Neural progenitor cell (in vitro differentiated cells): ENCODE measurements at regions not wholly inside any gene's neighbourhood (a gene's known extent, or its start where the extent isn't known, plus 50 kb on each side); places are given as distances from the start of the nearest gene placed in this dataset.

ENCODE experiments used
- DNase-seq: peaks from one replicate; pipeline ENCODE4 v3.0.0-alpha.2; 2016; ENCODE audit warnings: low spot score
- H2AFZ ChIP-seq: fragments of 200-600 bp; sonication (generic); replicated peaks from 2 replicates; pipeline ENCODE4 v1.6.1; 2016; ENCODE audit warnings: antibody characterized with exemption
- H3F3A ChIP-seq: fragments of 200-600 bp; sonication (generic); 2 replicates; pipeline ENCODE4 v1.6.1; 2016; ENCODE audit warnings: antibody characterized with exemption, low read depth
- H3K27ac ChIP-seq: fragments of 200-600 bp; sonication (generic); 2 replicates; pipeline ENCODE4 v1.5.1; 2016; ENCODE audit warnings: mild to moderate bottlenecking
- H3K27me3 ChIP-seq: fragments of 200-600 bp; sonication (generic); 2 replicates; pipeline ENCODE4 v1.6.1; 2016; ENCODE audit warnings: mild to moderate bottlenecking, moderate library complexity
- H3K36me3 ChIP-seq: fragments of 200-600 bp; sonication (generic); 2 replicates; pipeline ENCODE4 v1.5.1; 2016
- H3K4me1 ChIP-seq: fragments of 200-600 bp; sonication (generic); 2 replicates; pipeline ENCODE4 v1.6.1; 2016; ENCODE audit warnings: mixed run types
- H3K4me2 ChIP-seq: fragments of 200-600 bp; sonication (generic); 2 replicates; pipeline ENCODE4 v1.6.1; 2016
- H3K4me3 ChIP-seq: fragments of 200-600 bp; sonication (generic); 2 replicates; pipeline ENCODE4 v1.5.1; 2016
- H3K79me2 ChIP-seq: fragments of 200-600 bp; sonication (generic); 2 replicates; pipeline ENCODE4 v1.6.1; 2016; ENCODE audit warnings: low read depth
- H3K9ac ChIP-seq: fragments of 200-600 bp; sonication (generic); 2 replicates; pipeline ENCODE4 v1.6.1; 2016
- H3K9me3 ChIP-seq: fragments of 200-600 bp; sonication (generic); 2 replicates; pipeline ENCODE4 v1.5.1; 2016; ENCODE audit warnings: low read depth
- H4K20me1 ChIP-seq: fragments of 200-600 bp; sonication (generic); 2 replicates; pipeline ENCODE4 v1.6.1; 2016; ENCODE audit warnings: low read depth
- H3K27ac Mint-ChIP-seq: 3 replicates; pipeline ENCODE4 v1.8.0; 2021; ENCODE audit warnings: mixed read lengths
- H3K27me3 Mint-ChIP-seq: 2 replicates; pipeline ENCODE4 v1.8.0; 2022; ENCODE audit warnings: low read depth, mild to moderate bottlenecking, inconsistent platforms, moderate library complexity, mixed read lengths; ENCODE audit not compliant: insufficient read depth
- H3K36me3 Mint-ChIP-seq: 3 replicates; pipeline ENCODE4 v1.8.0; 2021; ENCODE audit warnings: mixed read lengths
- H3K4me1 Mint-ChIP-seq: 3 replicates; pipeline ENCODE4 v1.8.0; 2021; ENCODE audit warnings: mixed read lengths
- H3K4me3 Mint-ChIP-seq: 3 replicates; pipeline ENCODE4 v1.8.0; 2021; ENCODE audit warnings: mild to moderate bottlenecking, moderate library complexity, mixed read lengths
- H3K9me3 Mint-ChIP-seq: 3 replicates; pipeline ENCODE4 v1.8.0; 2020; ENCODE audit warnings: mixed read lengths
- CTCF ChIP-seq: fragments of 200-600 bp; sonication (generic); IDR thresholded peaks from 2 replicates; pipeline ENCODE4 v1.5.1; 2017; ENCODE audit warnings: antibody characterized with exemption, mild to moderate bottlenecking
- EZH2 ChIP-seq: fragments of 200-600 bp; sonication (generic); IDR thresholded peaks from 2 replicates; pipeline ENCODE4 v1.6.1; 2017; ENCODE audit warnings: antibody characterized with exemption, mild to moderate bottlenecking, moderate library complexity
- EZH2phosphoT487 ChIP-seq: fragments of 200-600 bp; sonication (generic); IDR thresholded peaks from 2 replicates; pipeline ENCODE4 v1.6.1; 2017; ENCODE audit warnings: antibody characterized with exemption

GRCh38 chr18:77374446-77374805 is 124.8 kb downstream of the GALR1 start:
- Mint-ChIP-seq H3K4me3 (no peak overlapping the region), H3K36me3 (no peaks in the 10 kb centered on the region), H3K27ac (no peak overlapping the region), H3K4me1 (peaks cover 3% of the 10 kb centered on the region), H3K27me3 (peaks cover 6% of the 10 kb centered on the region), H3K9me3 (peaks cover 6% of the 10 kb centered on the region)
- Histone ChIP-seq H3K4me3 (no peak overlapping the region), H3K4me2 (no peak overlapping the region), H4K20me1 (no peaks in the 10 kb centered on the region), H2AFZ (no peak overlapping the region), H3K4me1 (peaks cover 4% of the 10 kb centered on the region), H3K36me3 (no peaks in the 10 kb centered on the region), H3K27ac (no peak overlapping the region), H3K9me3 (peaks cover 5% of the 10 kb centered on the region), H3K79me2 (no peaks in the 10 kb centered on the region), H3K27me3 (no peaks in the 10 kb centered on the region), H3F3A (no peaks in the 10 kb centered on the region), H3K9ac (no peak overlapping the region)
- no peak for TF ChIP-seq EZH2phosphoT487
- no peak for TF ChIP-seq CTCF
- no peak for TF ChIP-seq EZH2
- no peak for DNase-seq

DNA sequence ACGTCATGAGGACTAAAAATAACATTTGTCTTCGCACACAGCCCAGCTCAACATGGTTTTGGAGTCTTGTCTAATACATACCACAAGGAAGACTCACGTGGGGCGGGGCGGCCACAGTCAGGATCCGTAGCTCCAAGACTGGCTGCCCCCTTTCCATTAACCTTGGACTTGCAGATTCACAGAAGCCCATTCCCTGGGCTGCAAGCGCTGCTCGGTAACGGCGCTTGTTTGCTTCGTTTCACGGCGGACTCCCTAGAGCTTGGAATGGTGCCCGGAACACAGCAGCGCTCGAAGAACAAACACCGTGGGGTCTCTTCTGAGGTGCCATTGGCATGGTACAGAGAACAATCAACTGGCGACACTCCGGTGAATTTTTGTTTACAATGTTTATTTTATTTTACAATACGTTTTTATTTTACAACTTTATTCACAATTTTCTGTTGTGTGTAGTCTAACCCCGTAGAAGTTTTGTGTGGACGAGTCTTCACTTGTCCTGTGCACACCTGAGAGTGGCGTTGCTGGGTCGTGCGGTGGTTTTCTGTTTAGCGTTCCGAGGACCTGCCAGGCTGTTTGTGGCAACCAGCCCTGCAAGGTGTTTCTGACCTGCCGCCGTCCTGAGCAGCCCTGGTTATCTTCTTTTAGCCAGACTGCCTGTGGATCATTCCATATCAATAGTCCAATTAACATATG is 126.5 kb downstream of the GALR1 start:
- Histone ChIP-seq H3K9ac (no peak overlapping the region), H3K9me3 (no peaks in the 10 kb centered on the region), H3K36me3 (no peaks in the 10 kb centered on the region), H3K79me2 (no peaks in the 10 kb centered on the region), H2AFZ (no peak overlapping the region), H3K27me3 (no peaks in the 10 kb centered on the region), H3F3A (no peaks in the 10 kb centered on the region), H4K20me1 (no peaks in the 10 kb centered on the region), H3K4me2 (no peak overlapping the region), H3K4me3 (no peak overlapping the region), H3K4me1 (peaks cover 4% of the 10 kb centered on the region), H3K27ac (no peak overlapping the region)
- Mint-ChIP-seq H3K27ac (no peak overlapping the region), H3K4me3 (no peak overlapping the region), H3K27me3 (peaks cover 7% of the 10 kb centered on the region), H3K36me3 (no peaks in the 10 kb centered on the region), H3K9me3 (no peaks in the 10 kb centered on the region), H3K4me1 (peaks cover 3% of the 10 kb centered on the region)
- no peak for TF ChIP-seq EZH2phosphoT487
- TF ChIP-seq EZH2 = no peak
- TF ChIP-seq CTCF = no peak
- DNase-seq = no peak

- Histone ChIP-seq H3K27ac (no peak overlapping the region), H3K79me2 (no peaks in the 10 kb centered on the region), H4K20me1 (no peaks in the 10 kb centered on the region), H3K27me3 (no peaks in the 10 kb centered on the region), H3K4me2 (no peak overlapping the region), H3K9ac (no peak overlapping the region), H3K9me3 (no peaks in the 10 kb centered on the region), H2AFZ (no peak overlapping the region), H3F3A (no peaks in the 10 kb centered on the region), H3K4me3 (no peak overlapping the region), H3K36me3 (no peaks in the 10 kb centered on the region), H3K4me1 (peaks cover 4% of the 10 kb centered on the region)
- no peak for TF ChIP-seq EZH2phosphoT487
- TF ChIP-seq CTCF = no peak
- no peak for TF ChIP-seq EZH2
- no peak for DNase-seq
- Mint-ChIP-seq H3K9me3 (no peaks in the 10 kb centered on the region), H3K27me3 (peaks cover 5% of the 10 kb centered on the region), H3K27ac (no peak overlapping the region), H3K4me1 (peaks cover 3% of the 10 kb centered on the region), H3K4me3 (no peak overlapping the region), H3K36me3 (no peaks in the 10 kb centered on the region)
These were observed 127.1 kb downstream of the GALR1 start for GRCh38 chr18:77376733-77377094.
